ENCODE measurements at regions not wholly inside any gene's neighbourhood (a gene's known extent, or its start where the extent isn't known, plus 50 kb on each side); places are given as distances from the start of the nearest gene placed in this dataset.
"Not testable (repeated sequence)": the region's sequence is repeated elsewhere in the genome, so short reads cannot be mapped to it uniquely, and the experiment has no call there.

DNA sequence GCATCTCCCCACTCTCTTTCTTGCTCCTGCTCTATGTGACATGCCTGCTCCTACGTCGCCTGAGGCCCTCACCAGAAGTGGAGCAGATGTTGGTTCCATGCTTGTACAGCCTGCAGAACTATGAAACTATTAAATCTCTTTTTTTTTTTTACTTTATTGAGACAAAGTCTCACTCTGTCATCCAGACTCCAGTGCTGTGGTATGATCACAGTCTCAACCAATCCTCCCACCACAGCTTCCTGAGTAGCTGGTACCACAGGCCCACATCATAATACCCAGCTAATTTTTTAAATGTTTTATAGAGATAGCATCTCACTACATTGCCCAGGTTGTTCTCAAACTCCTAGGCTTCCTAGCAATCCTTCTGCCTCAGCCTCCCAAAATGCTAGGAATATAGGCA, 1067.7 kb downstream of the PCDH9 start:
- Histone ChIP-seq H3K4me3 (no peak overlapping the region), H3K4me1 (no peaks in the 10 kb centered on the region), H3K9me3 (no peaks in the 10 kb centered on the region), H3K27me3 (no peaks in the 10 kb centered on the region), H3K27ac (no peak overlapping the region), H3K36me3 (no peaks in the 10 kb centered on the region)
- TF ChIP-seq, protein P1, sequence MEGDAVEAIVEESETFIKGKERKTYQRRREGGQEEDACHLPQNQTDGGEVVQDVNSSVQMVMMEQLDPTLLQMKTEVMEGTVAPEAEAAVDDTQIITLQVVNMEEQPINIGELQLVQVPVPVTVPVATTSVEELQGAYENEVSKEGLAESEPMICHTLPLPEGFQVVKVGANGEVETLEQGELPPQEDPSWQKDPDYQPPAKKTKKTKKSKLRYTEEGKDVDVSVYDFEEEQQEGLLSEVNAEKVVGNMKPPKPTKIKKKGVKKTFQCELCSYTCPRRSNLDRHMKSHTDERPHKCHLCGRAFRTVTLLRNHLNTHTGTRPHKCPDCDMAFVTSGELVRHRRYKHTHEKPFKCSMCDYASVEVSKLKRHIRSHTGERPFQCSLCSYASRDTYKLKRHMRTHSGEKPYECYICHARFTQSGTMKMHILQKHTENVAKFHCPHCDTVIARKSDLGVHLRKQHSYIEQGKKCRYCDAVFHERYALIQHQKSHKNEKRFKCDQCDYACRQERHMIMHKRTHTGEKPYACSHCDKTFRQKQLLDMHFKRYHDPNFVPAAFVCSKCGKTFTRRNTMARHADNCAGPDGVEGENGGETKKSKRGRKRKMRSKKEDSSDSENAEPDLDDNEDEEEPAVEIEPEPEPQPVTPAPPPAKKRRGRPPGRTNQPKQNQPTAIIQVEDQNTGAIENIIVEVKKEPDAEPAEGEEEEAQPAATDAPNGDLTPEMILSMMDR (IDR thresholded peaks at IDR 0.05) = no peak
- TF ChIP-seq POLR2A (IDR thresholded peaks at IDR 0.05) = no peak
- DNase-seq = no peak
- intact Hi-C loops (cut with DNase I) = no loop called here
- WGBS, 2 donors = 30 to 67% methylated on average over 2 of the region's 2 CpGs

DNA sequence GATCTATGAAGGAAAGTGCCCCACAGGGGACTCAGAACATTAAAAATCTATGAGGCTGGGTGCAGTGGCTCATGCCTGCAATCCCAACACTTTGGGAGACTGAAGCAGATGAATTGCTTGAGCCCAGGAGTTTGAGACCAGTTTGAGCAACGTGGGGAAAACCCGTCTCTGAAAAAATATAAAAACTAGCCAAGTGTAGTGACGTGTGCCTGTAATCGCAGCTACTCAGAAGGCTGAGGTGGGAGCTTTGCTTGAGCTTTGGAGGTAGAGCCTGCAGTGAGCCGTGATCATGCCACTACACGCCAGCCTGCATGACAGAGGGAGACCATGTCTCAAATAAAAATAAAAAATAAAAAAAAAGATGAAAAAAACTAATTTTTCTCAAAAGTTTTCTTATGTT, 1070.6 kb downstream of the PCDH9 start:
- no peak for DNase-seq
- intact Hi-C loops (cut with DNase I) = no loop called here
- Histone ChIP-seq H3K9me3 (no peaks in the 10 kb centered on the region), H3K4me1 (no peaks in the 10 kb centered on the region), H3K27ac (no peak overlapping the region), H3K27me3 (no peaks in the 10 kb centered on the region), H3K4me3 (no peak overlapping the region), H3K36me3 (no peaks in the 10 kb centered on the region)
- 36 to 43% methylated on average over 6 of the region's 6 CpGs for WGBS, 2 donors
- TF ChIP-seq, protein P1 (IDR thresholded peaks at IDR 0.05) = no peak
- no peak for TF ChIP-seq POLR2A (IDR thresholded peaks at IDR 0.05)

DNA sequence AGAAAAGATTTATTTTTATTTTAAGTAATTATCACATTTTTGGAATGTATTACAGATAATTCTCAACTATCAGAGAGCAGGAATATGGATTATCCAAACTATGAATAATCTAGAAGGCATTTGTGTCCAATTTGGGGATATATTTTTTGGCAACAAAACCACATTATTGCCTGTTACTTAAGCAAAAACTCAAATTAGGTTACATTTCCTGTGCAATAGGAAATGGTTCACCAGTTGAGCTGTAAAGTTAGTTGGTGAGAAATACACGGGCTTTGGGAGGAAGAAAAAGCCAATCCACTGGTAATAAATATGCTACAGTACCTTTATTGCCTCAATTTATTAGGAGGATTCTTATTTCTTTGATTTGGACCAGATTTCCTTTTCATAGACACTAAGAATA, 1075.2 kb downstream of the PCDH9 start:
- Histone ChIP-seq H3K36me3 (no peaks in the 10 kb centered on the region), H3K4me1 (no peaks in the 10 kb centered on the region), H3K27ac (no peak overlapping the region), H3K4me3 (no peak overlapping the region), H3K27me3 (no peaks in the 10 kb centered on the region), H3K9me3 (no peaks in the 10 kb centered on the region)
- 0 to 28% methylated on average over 1 of the region's 1 CpG for WGBS, 2 donors
- intact Hi-C loops (cut with DNase I) = no loop called here
- TF ChIP-seq, protein P1 (IDR thresholded peaks at IDR 0.05) = no peak
- no peak for TF ChIP-seq POLR2A (IDR thresholded peaks at IDR 0.05)
- DNase-seq = no peak

DNA sequence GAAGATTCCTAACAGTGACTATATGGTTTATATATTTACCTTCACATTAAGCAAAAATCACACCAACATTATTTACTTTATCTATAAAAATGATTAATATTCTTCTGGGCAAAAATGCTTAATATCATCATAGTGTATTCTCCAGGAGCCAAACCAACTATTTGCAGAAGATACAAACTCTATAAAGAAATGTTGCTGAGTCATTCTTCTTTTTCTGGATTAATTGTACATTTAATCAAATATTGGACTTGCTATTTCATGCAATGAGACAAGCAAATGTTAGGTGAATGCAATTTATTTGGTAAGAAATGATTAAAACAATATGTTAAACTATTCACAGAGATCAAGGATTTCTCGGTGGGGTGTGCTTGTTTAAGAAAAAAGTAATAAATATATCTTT, 1075.8 kb downstream of the PCDH9 start:
- Histone ChIP-seq H3K9me3 (no peaks in the 10 kb centered on the region), H3K4me3 (no peak overlapping the region), H3K4me1 (no peaks in the 10 kb centered on the region), H3K36me3 (no peaks in the 10 kb centered on the region), H3K27me3 (no peaks in the 10 kb centered on the region), H3K27ac (no peak overlapping the region)
- no peak for TF ChIP-seq POLR2A (IDR thresholded peaks at IDR 0.05)
- TF ChIP-seq, protein P1 (IDR thresholded peaks at IDR 0.05) = no peak
- 41 to 51% methylated on average over 1 of the region's 1 CpG for WGBS, 2 donors
- no peak for DNase-seq
- intact Hi-C loops (cut with DNase I) = no loop called here

DNA sequence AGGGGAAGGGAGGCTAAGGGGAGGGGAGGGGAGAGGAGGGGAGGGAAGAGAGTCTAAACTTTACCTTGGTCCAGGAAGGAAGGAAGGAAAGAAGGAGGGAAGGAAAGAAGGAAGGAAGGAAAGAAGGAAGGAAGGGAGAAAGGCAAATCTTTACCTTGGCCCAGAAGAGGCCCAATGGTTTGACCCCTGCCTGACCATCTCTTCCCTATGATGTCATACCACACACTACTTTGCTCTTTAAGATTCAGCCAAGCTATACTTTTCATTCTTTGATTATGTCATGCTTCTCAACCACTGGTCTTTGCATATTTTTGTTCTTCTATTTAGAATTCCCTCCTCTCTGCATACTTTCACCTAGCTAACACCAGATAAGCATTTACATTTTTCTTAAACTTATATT, 1077.5 kb downstream of the PCDH9 start:
- no peak overlapping the region for H3K4me3 ChIP-seq
- intact Hi-C loops (cut with DNase I) = no loop called here
- no peaks in the 10 kb centered on the region for H3K4me1 ChIP-seq
- DNase-seq = no peak
- no peak overlapping the region for H3K27ac ChIP-seq
- no peaks in the 10 kb centered on the region for H3K27me3 ChIP-seq
- TF ChIP-seq, protein P1 (IDR thresholded peaks at IDR 0.05) = no peak
- no peak for TF ChIP-seq POLR2A (IDR thresholded peaks at IDR 0.05)
- H3K9me3 ChIP-seq = no peaks in the 10 kb centered on the region
- H3K36me3 ChIP-seq = no peaks in the 10 kb centered on the region

DNA sequence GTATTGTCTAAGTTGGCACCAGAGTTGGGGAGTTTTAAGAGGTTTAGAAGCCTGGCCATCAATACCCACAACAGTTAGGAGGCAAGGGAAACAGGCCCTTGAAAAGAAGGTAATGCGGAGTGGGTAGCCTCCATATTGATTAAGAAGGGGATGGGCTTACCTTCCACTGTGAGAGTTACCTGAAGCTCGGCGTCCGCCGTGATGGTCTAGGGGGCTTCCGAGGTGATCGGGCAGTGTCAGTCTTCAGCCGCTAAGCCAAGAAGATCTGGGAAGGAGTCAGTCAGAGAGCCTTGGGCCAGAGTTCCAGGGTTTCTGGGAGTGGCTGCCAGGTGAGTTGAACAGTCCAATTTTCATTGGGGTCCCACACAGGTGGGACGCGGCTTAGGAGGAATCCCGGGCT, 1085.8 kb downstream of the PCDH9 start:
- 99% methylated on average over 10 of the region's 11 CpGs; no CpG with 5 or more reads in 1 of the 2 donors for whole genome bisulfite sequencing, 2 donors
- DNase-seq; H3K27ac ChIP-seq; H3K4me1 ChIP-seq; H3K36me3 ChIP-seq; H3K9me3 ChIP-seq; H3K4me3 ChIP-seq; H3K27me3 ChIP-seq; intact Hi-C loops (cut with DNase I): not testable (repeated sequence)
